HG02884 (cell line): ENCODE measurements at regions not wholly inside any gene's neighbourhood (a gene's known extent, or its start where the extent isn't known, plus 50 kb on each side); places are given as distances from the start of the nearest gene placed in this dataset.
"Not testable (repeated sequence)": the region's sequence is repeated elsewhere in the genome, so short reads cannot be mapped to it uniquely, and the experiment has no call there.

Source experiments
- ATAC-seq: cut with Tn5 transposase; IDR thresholded peaks from one replicate; pipeline ENCODE4 v1.9.1; 2021; ENCODE audit warnings: mild to moderate bottlenecking, moderate library complexity; ENCODE audit not compliant: unreplicated experiment

DNA sequence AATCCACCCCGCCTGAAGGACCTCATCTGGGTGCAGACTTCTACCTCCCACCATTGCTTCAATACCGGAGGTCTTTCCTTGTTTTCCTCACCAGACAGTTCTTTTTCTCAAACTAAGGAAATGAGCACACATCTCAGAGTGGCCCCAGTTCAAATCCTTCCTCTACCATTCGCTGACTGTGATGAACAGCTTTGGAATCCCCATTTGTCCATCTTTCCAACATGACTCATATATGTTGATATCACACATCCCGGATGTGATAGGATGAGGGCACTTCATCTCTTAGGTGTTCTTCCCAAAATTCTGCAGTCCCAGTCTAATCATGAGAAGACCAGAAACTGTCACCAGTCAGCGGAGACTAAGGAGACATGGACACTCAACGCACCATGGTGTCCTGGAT lies 67.9 kb upstream of the SMURF2 start:
- not testable (repeated sequence) for ATAC-seq

DNA sequence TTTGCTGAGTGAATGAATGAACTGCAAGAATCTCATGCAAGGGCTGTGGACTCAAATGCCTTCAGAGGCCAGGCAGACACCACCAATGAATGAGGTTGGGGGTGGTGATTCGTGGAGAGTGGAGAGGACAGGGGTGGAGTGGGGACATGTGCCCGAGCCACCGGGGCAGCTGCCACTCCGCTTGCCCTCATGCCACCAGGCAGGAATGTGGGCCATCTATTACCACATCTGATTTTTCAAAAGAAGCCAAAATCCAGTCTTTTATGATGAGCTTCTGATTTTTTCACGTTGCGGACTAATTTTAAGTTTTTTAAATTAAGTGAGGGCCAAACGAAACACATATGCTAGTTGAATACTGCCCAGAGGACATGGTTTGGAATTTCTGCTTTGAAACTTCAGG lies 67.1 kb upstream of the SMURF2 start:
- no peak for ATAC-seq

DNA sequence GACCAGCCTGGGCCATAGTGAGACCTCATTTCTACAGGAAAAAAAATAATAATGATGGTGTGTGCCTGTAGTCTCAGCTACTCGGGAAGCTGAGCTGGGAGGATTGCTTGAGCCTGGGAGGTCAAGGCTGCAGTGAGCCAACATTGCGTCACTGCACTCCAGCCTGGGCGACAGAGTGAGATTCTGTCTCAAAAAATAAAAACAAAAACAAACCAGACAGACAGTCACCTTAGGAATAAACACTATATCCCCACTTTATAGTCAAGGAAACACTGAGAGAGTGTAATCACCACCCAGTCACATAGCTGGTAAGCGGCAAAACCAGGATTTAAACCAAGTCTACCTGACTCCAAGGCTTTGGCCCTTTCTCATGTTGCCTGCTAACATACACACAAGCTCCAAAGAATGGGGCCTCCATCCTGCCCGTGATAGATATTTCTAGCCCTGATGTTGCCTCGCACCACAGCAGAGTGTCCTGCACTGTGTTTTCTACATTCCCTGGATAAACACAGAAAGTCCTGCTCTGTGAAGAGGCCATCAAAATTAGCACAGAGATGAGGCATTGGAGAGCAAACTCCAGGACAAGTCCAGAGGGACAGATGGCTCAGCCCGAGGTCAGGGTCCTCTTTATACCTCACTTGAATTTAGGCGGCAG lies 66.1 kb upstream of the SMURF2 start:
- ATAC-seq: no peak

DNA sequence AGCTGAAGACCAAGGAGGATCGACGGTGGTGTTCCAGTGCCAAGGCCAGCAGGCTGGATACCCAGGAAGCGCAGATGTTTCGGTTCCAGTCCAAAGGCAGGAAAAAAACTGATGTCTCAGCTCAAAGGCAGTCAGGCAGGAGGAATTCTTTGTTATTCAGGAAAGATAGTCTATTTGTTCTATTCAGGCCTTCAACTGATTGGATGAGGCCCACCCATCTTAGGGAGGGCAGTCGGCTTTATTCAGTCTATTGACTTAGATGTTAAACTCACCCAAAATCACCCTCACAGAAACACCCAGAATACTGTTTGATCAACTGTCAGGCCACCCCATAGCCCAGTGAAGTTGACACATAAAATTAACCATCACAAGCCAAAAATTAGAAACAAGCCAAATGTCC lies 63.9 kb upstream of the SMURF2 start:
- ATAC-seq: not testable (repeated sequence)

DNA sequence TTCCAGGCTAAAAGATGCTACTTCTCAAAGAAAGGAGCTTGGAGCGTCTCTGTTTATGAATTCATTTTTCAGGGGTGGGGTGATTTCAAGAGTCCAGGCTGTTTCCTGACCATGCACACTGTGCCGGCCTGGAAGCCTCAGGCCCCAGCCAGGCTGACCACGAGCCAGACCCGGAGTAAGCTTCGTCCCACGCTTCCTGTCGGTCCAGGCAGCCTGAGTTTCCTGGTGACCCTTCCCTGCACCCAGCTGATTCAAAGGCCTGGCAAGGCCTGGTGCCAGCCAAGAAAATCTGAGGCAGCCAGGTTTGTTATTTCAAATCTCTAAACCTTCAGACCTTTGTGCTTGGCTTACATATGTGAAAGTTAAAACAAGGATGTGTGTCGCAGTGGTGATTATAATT lies 62.1 kb upstream of the SMURF2 start:
- ATAC-seq: not testable (repeated sequence)

DNA sequence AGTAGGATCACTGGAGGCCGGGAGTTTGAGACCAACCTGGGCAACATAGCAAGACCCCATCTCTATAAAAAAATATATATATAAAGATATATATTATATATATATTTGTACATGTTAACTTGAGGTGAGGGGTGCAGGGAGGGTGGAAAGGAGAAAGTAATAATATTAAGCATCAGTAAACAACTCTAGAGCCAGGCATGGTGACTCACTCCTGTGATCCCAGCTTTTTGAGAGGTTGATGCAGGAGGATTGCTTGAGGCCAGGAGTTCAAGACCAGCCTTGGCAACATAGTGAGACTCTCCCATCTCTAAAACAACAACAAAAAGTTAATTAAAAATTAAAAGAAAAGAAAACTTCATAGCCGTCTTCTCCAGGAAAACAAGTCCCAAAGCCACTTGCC lies 61.7 kb upstream of the SMURF2 start:
- no peak for ATAC-seq

DNA sequence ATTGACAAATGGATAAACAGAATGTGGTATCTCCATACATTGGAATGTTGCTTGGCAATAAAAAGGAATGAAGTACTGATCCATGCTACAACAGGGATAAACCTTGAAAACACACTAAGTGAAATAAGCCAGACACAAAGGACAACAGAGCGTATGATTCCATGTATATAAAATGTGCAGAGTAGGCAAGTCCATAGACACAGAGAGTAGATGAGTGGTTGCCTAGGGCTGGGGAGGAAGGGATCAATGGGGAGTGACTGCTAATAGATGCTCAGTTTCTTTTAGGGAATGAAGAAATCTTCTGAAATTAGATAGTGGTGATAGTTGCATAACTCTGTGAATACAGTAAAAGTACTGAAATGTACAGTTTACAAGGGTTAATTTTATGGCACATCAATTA lies 59.4 kb upstream of the SMURF2 start:
- not testable (repeated sequence) for ATAC-seq

DNA sequence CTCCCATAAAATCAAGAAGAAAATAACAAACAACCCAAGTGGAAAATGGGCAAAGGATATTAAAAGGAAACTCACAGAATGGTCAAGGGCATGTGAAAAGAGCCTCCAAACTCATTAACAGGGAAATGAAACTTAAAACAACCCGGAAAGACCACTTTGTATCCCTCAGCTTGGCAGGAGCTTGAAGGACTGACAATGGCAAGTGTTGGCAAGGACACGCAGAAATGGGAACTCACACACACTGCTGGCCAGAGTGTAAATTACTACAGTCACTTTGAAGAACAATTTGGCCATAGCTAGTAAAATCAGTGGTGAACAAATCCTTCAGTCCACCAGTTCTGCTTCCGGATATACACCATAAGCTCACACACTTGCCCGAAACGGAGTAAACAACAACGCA lies 58.1 kb upstream of the SMURF2 start:
- not testable (repeated sequence) for ATAC-seq

DNA sequence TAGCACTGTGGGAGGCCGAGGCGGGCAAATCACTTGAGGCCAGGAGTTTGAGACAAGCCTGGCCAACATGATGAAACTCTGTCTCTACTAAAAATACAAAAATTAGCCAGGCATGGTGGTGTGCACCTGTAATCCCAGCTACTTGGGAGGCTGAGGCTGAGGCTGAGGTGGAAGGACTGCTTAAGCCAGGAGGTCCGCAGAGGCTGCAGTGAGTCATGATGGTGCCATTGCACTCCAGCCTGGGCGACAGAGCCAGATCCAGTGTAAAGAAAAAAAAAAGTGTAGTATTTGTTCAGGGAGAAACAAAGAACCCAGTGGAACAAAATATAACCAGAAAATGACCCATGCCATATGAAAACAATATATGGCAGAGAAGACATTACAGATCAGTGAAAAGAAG lies 57.4 kb upstream of the SMURF2 start:
- ATAC-seq: not testable (repeated sequence)

DNA sequence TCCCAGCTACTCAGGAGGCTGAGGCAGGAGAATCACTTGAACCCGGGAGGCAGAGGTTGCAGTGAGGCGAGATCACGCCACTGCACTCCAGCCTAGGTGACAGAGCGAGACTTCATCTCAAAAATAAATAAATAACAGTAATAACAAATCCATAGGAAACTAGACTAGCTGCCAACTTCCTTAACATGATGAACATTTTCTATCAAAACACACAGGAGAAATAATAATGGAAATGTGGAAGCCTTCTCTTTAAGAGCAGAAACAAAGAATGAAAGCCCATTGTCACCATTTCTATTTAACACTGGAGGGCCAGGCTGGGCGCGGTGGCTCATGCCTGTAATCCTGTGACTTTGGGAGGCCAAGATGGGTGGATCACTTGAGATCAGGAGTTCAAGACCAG lies 56.7 kb upstream of the SMURF2 start:
- not testable (repeated sequence) for ATAC-seq

DNA sequence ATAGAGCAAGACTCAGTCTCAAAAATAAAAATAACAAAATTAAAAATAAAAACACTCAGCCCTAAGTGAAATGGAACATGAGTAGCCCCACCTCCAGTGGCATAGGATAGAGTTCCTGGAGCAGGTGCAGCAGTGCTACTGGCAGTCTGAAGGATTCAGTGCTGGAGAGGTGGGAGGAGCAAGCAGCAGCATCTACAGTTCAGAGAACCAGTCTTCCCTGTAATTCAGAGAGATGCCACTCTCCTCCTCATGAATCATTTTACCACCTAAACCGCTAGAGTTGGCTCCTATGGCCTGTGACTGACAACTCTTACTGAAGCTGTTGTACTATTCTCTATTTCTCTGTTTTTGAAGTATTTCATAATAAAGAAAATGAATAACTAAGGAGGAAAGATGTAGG lies 56.0 kb upstream of the SMURF2 start:
- ATAC-seq: no peak

DNA sequence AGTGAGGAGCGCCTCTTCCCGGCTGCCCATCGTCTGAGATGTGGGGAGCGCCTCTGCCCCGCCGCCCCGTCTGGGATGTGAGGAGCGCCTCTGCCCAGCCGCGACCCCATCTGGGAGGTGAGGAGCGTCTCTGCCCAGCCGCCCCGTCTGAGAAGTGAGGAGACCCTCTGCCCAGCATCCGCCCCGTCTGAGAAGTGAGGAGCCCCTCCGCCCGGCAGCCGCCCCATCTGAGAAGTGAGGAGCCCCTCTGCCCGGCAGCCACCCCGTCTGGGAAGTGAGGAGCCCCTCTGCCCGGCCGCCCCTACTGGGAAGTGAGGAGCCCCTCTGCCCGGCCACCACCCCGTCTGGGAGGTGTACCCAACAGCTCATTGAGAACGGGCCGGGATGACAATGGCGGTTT lies 54.4 kb upstream of the SMURF2 start:
- ATAC-seq: not testable (repeated sequence)

DNA sequence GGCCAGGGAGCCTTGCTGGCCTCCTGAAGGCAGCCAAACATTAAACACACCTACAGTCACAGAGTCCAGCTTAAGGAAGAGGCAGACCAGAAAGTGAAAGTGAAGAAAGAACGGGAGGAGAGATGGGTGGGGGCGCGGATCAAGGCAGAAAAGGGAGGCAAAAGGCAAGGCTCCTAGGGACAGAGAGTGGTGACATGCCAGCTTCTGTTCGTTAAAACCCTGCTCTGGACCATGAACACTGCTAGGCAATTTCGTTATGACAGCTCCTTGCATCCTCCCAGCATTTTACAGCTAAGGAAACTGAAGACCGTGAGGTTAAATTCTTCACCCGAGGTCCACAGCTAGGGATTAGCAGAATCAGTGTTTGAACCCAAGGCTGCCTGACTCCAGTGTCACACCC lies 51.7 kb upstream of the SMURF2 start:
- ATAC-seq: not testable (repeated sequence)

DNA sequence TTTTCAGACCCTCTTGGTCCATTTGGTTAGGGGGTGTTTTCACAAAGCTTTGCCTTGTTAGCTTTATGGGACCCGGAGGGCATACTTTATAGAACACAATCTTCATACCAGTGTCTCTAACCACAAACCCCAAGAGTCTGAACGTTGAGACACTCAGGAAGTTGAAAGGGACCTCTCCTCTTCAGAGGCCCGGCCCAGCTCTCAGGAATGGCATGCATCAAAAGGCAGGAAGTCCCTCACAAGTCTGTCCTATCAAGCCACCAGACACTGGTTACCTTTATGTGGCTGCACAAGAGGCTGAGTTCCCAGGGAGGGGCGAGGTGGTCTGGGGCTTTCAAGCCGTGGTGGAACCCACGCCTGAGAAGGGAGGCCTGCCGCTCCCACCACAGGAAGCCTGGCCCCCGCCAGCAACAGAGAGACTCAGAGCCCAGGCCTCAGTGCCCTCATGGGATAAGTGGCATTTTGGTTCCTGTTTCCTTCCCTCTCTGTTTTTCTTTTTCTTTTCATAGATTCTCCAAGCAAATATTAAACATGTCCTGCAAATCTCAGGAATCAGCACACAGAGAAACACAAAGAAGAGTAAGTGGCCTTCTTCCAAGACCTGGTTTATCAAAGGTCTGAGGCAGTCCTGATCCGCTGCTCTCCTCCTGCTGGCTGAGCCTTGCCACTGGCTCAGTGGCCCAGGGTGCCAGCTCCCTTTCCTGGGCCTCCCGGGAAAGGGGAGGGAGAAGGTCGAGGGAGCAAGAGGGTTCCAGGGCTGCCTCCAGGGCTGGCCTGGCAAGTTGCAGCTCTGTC lies 50.6 kb upstream of the SMURF2 start:
- ATAC-seq: not testable (repeated sequence)
